ENCODE measurements at regions not wholly inside any gene's neighbourhood (a gene's known extent, or its start where the extent isn't known, plus 50 kb on each side); places are given as distances from the start of the nearest gene placed in this dataset.

DNA sequence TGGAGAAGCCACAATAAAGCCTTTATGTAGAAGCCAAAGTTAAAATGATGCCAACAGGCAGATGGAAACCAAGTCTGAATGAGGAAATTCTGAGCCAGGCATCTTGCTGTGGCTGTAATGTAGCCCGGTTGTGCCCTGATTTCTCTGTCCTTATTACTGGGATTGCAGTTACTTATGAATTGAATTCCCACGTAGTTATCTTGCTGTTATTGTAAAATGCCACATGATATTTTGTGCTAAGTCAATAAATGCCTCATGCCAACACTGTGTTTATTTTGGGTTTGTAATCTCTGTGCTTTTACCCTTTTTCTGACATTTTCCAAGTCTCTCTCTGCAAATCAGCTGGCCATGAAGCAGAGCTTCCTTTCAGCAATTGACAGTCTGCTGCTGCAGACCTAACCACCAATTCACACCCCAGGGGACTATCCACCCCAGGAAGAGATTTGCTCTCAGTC is 486.1 kb upstream of the GOLIM4 start:
- TF ChIP-seq, protein P1, sequence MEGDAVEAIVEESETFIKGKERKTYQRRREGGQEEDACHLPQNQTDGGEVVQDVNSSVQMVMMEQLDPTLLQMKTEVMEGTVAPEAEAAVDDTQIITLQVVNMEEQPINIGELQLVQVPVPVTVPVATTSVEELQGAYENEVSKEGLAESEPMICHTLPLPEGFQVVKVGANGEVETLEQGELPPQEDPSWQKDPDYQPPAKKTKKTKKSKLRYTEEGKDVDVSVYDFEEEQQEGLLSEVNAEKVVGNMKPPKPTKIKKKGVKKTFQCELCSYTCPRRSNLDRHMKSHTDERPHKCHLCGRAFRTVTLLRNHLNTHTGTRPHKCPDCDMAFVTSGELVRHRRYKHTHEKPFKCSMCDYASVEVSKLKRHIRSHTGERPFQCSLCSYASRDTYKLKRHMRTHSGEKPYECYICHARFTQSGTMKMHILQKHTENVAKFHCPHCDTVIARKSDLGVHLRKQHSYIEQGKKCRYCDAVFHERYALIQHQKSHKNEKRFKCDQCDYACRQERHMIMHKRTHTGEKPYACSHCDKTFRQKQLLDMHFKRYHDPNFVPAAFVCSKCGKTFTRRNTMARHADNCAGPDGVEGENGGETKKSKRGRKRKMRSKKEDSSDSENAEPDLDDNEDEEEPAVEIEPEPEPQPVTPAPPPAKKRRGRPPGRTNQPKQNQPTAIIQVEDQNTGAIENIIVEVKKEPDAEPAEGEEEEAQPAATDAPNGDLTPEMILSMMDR (conservative IDR thresholded peaks at IDR 0.05; ENCODE audit: low read depth in 2 of 2), result no peak
- no peak for TF ChIP-seq JUNB (IDR thresholded peaks at IDR 0.05; ENCODE audit: unreplicated experiment)
- TF ChIP-seq, protein P2, sequence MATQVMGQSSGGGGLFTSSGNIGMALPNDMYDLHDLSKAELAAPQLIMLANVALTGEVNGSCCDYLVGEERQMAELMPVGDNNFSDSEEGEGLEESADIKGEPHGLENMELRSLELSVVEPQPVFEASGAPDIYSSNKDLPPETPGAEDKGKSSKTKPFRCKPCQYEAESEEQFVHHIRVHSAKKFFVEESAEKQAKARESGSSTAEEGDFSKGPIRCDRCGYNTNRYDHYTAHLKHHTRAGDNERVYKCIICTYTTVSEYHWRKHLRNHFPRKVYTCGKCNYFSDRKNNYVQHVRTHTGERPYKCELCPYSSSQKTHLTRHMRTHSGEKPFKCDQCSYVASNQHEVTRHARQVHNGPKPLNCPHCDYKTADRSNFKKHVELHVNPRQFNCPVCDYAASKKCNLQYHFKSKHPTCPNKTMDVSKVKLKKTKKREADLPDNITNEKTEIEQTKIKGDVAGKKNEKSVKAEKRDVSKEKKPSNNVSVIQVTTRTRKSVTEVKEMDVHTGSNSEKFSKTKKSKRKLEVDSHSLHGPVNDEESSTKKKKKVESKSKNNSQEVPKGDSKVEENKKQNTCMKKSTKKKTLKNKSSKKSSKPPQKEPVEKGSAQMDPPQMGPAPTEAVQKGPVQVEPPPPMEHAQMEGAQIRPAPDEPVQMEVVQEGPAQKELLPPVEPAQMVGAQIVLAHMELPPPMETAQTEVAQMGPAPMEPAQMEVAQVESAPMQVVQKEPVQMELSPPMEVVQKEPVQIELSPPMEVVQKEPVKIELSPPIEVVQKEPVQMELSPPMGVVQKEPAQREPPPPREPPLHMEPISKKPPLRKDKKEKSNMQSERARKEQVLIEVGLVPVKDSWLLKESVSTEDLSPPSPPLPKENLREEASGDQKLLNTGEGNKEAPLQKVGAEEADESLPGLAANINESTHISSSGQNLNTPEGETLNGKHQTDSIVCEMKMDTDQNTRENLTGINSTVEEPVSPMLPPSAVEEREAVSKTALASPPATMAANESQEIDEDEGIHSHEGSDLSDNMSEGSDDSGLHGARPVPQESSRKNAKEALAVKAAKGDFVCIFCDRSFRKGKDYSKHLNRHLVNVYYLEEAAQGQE (IDR thresholded peaks at IDR 0.05; ENCODE audit: unreplicated experiment), result no peak

All from GM23338 (cell line).